Activated B cell treated with CpG ODN at 0.5 μM for 24 hours (primary cell): ENCODE measurements at regions not wholly inside any gene's neighbourhood (a gene's known extent, or its start where the extent isn't known, plus 50 kb on each side); places are given as distances from the start of the nearest gene placed in this dataset.

Experiments
- ATAC-seq: fragments of 200-7000 bp; cut with Tn5 transposase; one replicate; pipeline ENCODE4 v1.10.0; 2021; ENCODE audit warnings: low read depth, mild to moderate bottlenecking, moderate library complexity
- CTCF ChIA-PET: fragments of 350-600 bp; sonication (Branson Sonifier 250); formaldehyde crosslinking; loops from one replicate; lab custom pipeline; 2021; ENCODE audit warnings: antibody characterized with exemption; lab: Charles Lee
- POLR2A ChIA-PET: fragments of 350-600 bp; sonication (Branson Sonifier 250); formaldehyde crosslinking; loops from one replicate; lab custom pipeline; 2021; ENCODE audit warnings: antibody characterized with exemption; lab: Charles Lee
- DNase-seq: peaks from one replicate; pipeline ENCODE4 v3.0.0; 2022
- H3K27ac Mint-ChIP-seq: one replicate; pipeline ENCODE4 v1.8.0; 2020; ENCODE audit warnings: mixed read lengths
- H3K27me3 Mint-ChIP-seq: one replicate; pipeline ENCODE4 v1.8.0; 2021; ENCODE audit warnings: mixed read lengths
- H3K36me3 Mint-ChIP-seq: one replicate; pipeline ENCODE4 v1.8.0; 2021; ENCODE audit warnings: low read depth, mixed read lengths
- H3K4me1 Mint-ChIP-seq: one replicate; pipeline ENCODE4 v1.8.0; 2021; ENCODE audit warnings: mixed read lengths
- H3K4me3 Mint-ChIP-seq: one replicate; pipeline ENCODE4 v1.8.0; 2020; ENCODE audit warnings: mild to moderate bottlenecking, mixed read lengths
- H3K9me3 Mint-ChIP-seq: one replicate; pipeline ENCODE4 v1.8.0; 2020; ENCODE audit warnings: mixed read lengths
- intact Hi-C: fragments of 100-400 bp; cut with micrococcal nuclease; formaldehyde crosslinking; loops from one replicate; pipeline ENCODE4 v1.15.1; 2024
- TF ChIP-seq, protein P1 (sequence below): fragments of 200-600 bp; IDR thresholded peaks from one replicate; pipeline ENCODE4 v1.8.0; 2022; ENCODE audit warnings: antibody characterized with exemption, mild to moderate bottlenecking

DNA sequence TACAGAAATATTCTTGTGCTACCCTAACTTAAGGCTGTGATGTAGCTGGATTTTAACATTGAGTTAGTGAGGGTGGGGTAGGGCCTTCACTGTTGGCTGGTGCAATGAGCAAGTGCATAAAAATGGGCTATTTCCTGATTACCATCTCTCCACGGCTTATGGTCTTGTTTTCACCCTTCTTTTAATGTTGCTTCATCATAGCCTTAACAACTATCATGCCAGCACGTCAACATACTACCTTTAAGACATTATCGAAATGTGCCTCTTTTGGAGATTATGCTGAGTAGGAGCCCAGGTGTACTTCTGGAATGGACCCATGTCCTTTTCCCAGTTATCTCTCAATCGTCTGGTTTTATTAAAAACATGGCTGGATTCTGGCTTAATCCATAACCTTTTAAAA is 350.9 kb upstream of the ACTBL2 start:
- Mint-ChIP-seq H3K27me3 (no peaks in the 10 kb centered on the region), H3K9me3 (no peaks in the 10 kb centered on the region), H3K4me3 (no peak overlapping the region), H3K27ac (no peak overlapping the region), H3K36me3 (no peaks in the 10 kb centered on the region), H3K4me1 (no peaks in the 10 kb centered on the region)
- no peak for ATAC-seq
- DNase-seq = no peak
- TF ChIP-seq, protein P1, sequence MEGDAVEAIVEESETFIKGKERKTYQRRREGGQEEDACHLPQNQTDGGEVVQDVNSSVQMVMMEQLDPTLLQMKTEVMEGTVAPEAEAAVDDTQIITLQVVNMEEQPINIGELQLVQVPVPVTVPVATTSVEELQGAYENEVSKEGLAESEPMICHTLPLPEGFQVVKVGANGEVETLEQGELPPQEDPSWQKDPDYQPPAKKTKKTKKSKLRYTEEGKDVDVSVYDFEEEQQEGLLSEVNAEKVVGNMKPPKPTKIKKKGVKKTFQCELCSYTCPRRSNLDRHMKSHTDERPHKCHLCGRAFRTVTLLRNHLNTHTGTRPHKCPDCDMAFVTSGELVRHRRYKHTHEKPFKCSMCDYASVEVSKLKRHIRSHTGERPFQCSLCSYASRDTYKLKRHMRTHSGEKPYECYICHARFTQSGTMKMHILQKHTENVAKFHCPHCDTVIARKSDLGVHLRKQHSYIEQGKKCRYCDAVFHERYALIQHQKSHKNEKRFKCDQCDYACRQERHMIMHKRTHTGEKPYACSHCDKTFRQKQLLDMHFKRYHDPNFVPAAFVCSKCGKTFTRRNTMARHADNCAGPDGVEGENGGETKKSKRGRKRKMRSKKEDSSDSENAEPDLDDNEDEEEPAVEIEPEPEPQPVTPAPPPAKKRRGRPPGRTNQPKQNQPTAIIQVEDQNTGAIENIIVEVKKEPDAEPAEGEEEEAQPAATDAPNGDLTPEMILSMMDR = no peak
- POLR2A ChIA-PET = no interaction called here
- CTCF ChIA-PET = no interaction called here
- intact Hi-C loops = no loop called here

DNA sequence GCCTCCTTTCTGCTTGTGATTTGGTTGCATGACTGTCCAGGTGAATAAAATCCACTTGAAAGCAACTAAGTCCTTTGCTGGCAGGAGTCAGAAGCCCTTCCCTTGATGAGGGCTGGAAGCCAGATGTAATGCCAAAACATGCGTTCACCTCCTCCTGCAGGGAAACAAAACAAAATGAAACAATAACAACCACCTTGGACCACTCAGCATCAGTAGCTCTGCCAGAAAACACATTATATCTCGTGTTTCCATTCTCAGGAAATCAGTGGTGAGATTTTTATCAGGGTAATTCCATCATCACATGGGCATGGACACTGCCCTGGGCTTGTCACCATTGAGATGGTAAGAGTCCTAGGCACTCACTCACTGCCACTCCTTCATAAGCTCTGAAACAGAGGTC is 350.3 kb upstream of the ACTBL2 start:
- Mint-ChIP-seq H3K27ac (no peak overlapping the region), H3K27me3 (no peaks in the 10 kb centered on the region), H3K4me1 (no peaks in the 10 kb centered on the region), H3K9me3 (no peaks in the 10 kb centered on the region), H3K4me3 (no peak overlapping the region), H3K36me3 (no peaks in the 10 kb centered on the region)
- ATAC-seq = no peak
- DNase-seq = no peak
- TF ChIP-seq, protein P1 = no peak
- ChIA-PET POLR2A (no interaction called here), CTCF (no interaction called here)
- intact Hi-C loops = no loop called here

DNA sequence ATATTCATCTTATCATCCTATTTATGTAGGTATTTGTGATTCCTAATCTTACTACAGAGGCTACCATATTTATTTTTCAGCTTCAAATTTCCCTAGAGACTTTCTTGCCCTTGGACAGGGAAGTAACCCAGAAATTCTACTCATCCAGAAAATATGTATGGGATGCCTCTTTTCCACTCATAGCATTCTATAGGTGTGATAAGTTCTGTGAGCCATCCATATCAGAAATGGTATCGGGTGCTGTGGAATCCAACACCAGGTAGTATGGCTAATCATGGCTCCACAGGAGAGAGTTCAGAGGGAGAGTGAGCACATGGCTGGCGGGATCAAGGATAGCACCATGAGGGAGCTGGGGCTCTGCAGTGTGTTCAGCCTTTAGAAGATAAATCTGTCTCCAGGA is 349.3 kb upstream of the ACTBL2 start:
- H3K4me3 Mint-ChIP-seq = no peak overlapping the region
- ATAC-seq (no peak), DNase-seq (no peak)
- TF ChIP-seq, protein P1 = no peak
- ChIA-PET POLR2A (no interaction called here), CTCF (no interaction called here)
- intact Hi-C loops = no loop called here
- H3K9me3 Mint-ChIP-seq = no peaks in the 10 kb centered on the region
- no peaks in the 10 kb centered on the region for H3K36me3 Mint-ChIP-seq
- no peaks in the 10 kb centered on the region for H3K27me3 Mint-ChIP-seq
- H3K4me1 Mint-ChIP-seq = no peaks in the 10 kb centered on the region
- H3K27ac Mint-ChIP-seq = no peak overlapping the region

DNA sequence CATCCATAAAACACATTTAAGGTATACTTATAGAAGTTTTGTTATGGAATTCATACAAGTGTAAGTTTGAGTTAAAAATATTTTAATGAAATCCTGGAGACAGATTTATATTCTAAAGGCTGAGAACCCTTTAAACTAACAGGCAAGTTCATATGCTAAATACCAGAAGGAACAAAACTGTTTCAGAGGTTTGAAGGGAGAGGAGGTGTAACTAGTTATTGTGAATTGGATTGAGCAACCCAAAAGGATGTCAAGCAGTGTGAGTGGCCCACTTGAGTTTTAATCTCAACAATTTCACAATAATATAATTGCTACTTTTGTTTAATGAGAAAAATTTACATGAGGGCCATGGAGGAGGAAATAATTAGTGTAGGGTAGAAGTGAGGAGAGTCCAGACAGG is 348.5 kb upstream of the ACTBL2 start:
- ATAC-seq (no peak), DNase-seq (no peak)
- Mint-ChIP-seq H3K9me3 (no peaks in the 10 kb centered on the region), H3K4me1 (no peaks in the 10 kb centered on the region), H3K4me3 (no peak overlapping the region), H3K27ac (no peak overlapping the region), H3K27me3 (no peaks in the 10 kb centered on the region), H3K36me3 (no peaks in the 10 kb centered on the region)
- POLR2A ChIA-PET = no interaction called here
- TF ChIP-seq, protein P1 = no peak
- intact Hi-C loops = no loop called here
- CTCF ChIA-PET = no interaction called here

DNA sequence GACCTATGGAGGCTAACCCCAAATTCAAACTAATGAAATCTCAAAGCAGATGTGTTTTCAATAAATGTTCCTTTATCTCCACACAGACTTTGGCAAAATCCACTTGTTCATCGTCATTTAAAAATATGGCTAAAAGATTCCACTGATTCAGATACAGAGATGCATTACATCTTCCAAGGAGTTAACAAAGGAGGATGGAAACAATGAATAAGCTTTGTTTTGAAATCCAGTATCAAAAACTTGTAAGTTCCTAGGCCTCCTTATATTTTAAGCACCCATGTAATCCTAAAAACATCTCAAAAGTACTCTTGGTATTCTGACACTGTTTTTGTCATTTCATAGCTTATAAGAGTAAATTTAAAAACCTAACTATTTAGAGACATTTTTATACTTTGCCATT is 345.6 kb upstream of the ACTBL2 start:
- intact Hi-C loops = no loop called here
- no peak overlapping the region for H3K4me3 Mint-ChIP-seq
- ATAC-seq (no peak), DNase-seq (no peak)
- no peaks in the 10 kb centered on the region for H3K9me3 Mint-ChIP-seq
- no peak overlapping the region for H3K27ac Mint-ChIP-seq
- TF ChIP-seq, protein P1 = no peak
- H3K4me1 Mint-ChIP-seq = no peaks in the 10 kb centered on the region
- no peaks in the 10 kb centered on the region for H3K27me3 Mint-ChIP-seq
- ChIA-PET CTCF (no interaction called here), POLR2A (no interaction called here)
- no peaks in the 10 kb centered on the region for H3K36me3 Mint-ChIP-seq
